ENCODE measurements at regions not wholly inside any gene's neighbourhood (a gene's known extent, or its start where the extent isn't known, plus 50 kb on each side); places are given as distances from the start of the nearest gene placed in this dataset.
"Not testable (repeated sequence)": the region's sequence is repeated elsewhere in the genome, so short reads cannot be mapped to it uniquely, and the experiment has no call there.

- 80% methylated on average over 1 of the region's 5 CpGs for WGBS (ENCODE audit: insufficient coverage)
- no peak overlapping the region for H3K4me3 ChIP-seq (ENCODE audit: low read length)
- DNase-seq: no peak
- H3K36me3 ChIP-seq (ENCODE audit: control insufficient read depth, insufficient read depth, low read length): no peaks in the 10 kb centered on the region
- H3K4me1 ChIP-seq (ENCODE audit: control insufficient read depth, insufficient read depth, low read length): no peaks in the 10 kb centered on the region
- no peaks in the 10 kb centered on the region for H3K9me3 ChIP-seq (replicated peaks; ENCODE audit: control insufficient read depth, low read depth, low read length)
- no peaks in the 10 kb centered on the region for H3K27me3 ChIP-seq (ENCODE audit: control insufficient read depth, insufficient read depth, low read length)
- H3K27ac ChIP-seq (ENCODE audit: low read length): no peak overlapping the region
These were observed 583.4 kb upstream of the CDH2 start for GRCh38 chr18:28760299-28760698.

GRCh38 chr18:28757466-28758008 lies 580.6 kb upstream of the CDH2 start:
- no peaks in the 10 kb centered on the region for H3K36me3 ChIP-seq (ENCODE audit: control insufficient read depth, insufficient read depth, low read length)
- H3K27me3 ChIP-seq (ENCODE audit: control insufficient read depth, insufficient read depth, low read length): no peaks in the 10 kb centered on the region
- no CpG with 5 or more reads among the region's 3 CpGs for WGBS (ENCODE audit: insufficient coverage)
- H3K4me3 ChIP-seq (ENCODE audit: low read length): no peak overlapping the region
- H3K27ac ChIP-seq (ENCODE audit: low read length): no peak overlapping the region
- no peaks in the 10 kb centered on the region for H3K4me1 ChIP-seq (ENCODE audit: control insufficient read depth, insufficient read depth, low read length)
- H3K9me3 ChIP-seq (replicated peaks; ENCODE audit: control insufficient read depth, low read depth, low read length): no peaks in the 10 kb centered on the region
- no peak for DNase-seq

- no peak for DNase-seq
- no peak overlapping the region for H3K4me3 ChIP-seq (ENCODE audit: low read length)
- 81% methylated on average over 3 of the region's 4 CpGs for WGBS (ENCODE audit: insufficient coverage)
- H3K27ac ChIP-seq (ENCODE audit: low read length): no peak overlapping the region
- H3K9me3 ChIP-seq (replicated peaks; ENCODE audit: control insufficient read depth, low read depth, low read length): no peaks in the 10 kb centered on the region
- no peaks in the 10 kb centered on the region for H3K36me3 ChIP-seq (ENCODE audit: control insufficient read depth, insufficient read depth, low read length)
- no peaks in the 10 kb centered on the region for H3K27me3 ChIP-seq (ENCODE audit: control insufficient read depth, insufficient read depth, low read length)
- H3K4me1 ChIP-seq (ENCODE audit: control insufficient read depth, insufficient read depth, low read length): no peaks in the 10 kb centered on the region
These were observed 566.2 kb upstream of the CDH2 start for GRCh38 chr18:28743115-28743514.

GRCh38 chr18:28740575-28740974 lies 563.6 kb upstream of the CDH2 start:
- H3K4me3 ChIP-seq (ENCODE audit: low read length): no peak overlapping the region
- H3K27ac ChIP-seq (ENCODE audit: low read length): no peak overlapping the region
- WGBS (ENCODE audit: insufficient coverage): no CpG with 5 or more reads among the region's 1 CpG
- no peak for DNase-seq
- H3K27me3 ChIP-seq (ENCODE audit: control insufficient read depth, insufficient read depth, low read length): no peaks in the 10 kb centered on the region
- no peaks in the 10 kb centered on the region for H3K36me3 ChIP-seq (ENCODE audit: control insufficient read depth, insufficient read depth, low read length)
- H3K4me1 ChIP-seq (ENCODE audit: control insufficient read depth, insufficient read depth, low read length): no peaks in the 10 kb centered on the region
- no peaks in the 10 kb centered on the region for H3K9me3 ChIP-seq (replicated peaks; ENCODE audit: control insufficient read depth, low read depth, low read length)

- no peak overlapping the region for H3K27ac ChIP-seq (ENCODE audit: low read length)
- DNase-seq: no peak
These were observed 560.0 kb upstream of the CDH2 start for GRCh38 chr18:28736951-28737350.

GRCh38 chr18:28736223-28736622 lies 559.3 kb upstream of the CDH2 start:
- DNase-seq: no peak
- H3K9me3 ChIP-seq (replicated peaks; ENCODE audit: control insufficient read depth, low read depth, low read length): peaks cover under 1% of the 10 kb centered on the region
- H3K36me3 ChIP-seq (ENCODE audit: control insufficient read depth, insufficient read depth, low read length): no peaks in the 10 kb centered on the region
- WGBS (ENCODE audit: insufficient coverage): no CpG with 5 or more reads among the region's 2 CpGs
- no peak overlapping the region for H3K4me3 ChIP-seq (ENCODE audit: low read length)
- no peak overlapping the region for H3K27ac ChIP-seq (ENCODE audit: low read length)
- H3K27me3 ChIP-seq (ENCODE audit: control insufficient read depth, insufficient read depth, low read length): no peaks in the 10 kb centered on the region
- no peaks in the 10 kb centered on the region for H3K4me1 ChIP-seq (ENCODE audit: control insufficient read depth, insufficient read depth, low read length)

More at GRCh38 chr18:28736951-28737350, 560.0 kb upstream of the CDH2 start:
- Histone ChIP-seq H3K4me1 (ENCODE audit: control insufficient read depth, insufficient read depth, low read length) (no peaks in the 10 kb centered on the region), H3K4me3 (ENCODE audit: low read length) (no peak overlapping the region), H3K9me3 (replicated peaks; ENCODE audit: control insufficient read depth, low read depth, low read length) (no peaks in the 10 kb centered on the region), H3K27me3 (ENCODE audit: control insufficient read depth, insufficient read depth, low read length) (no peaks in the 10 kb centered on the region), H3K36me3 (ENCODE audit: control insufficient read depth, insufficient read depth, low read length) (no peaks in the 10 kb centered on the region)

- DNase-seq: peak; percentile 33
- Histone ChIP-seq H3K27ac (ENCODE audit: low read length) (no peak overlapping the region), H3K9me3 (replicated peaks; ENCODE audit: control insufficient read depth, low read depth, low read length) (peaks cover 2% of the 10 kb centered on the region), H3K4me3 (ENCODE audit: low read length) (no peak overlapping the region), H3K27me3 (ENCODE audit: control insufficient read depth, insufficient read depth, low read length) (no peaks in the 10 kb centered on the region), H3K36me3 (ENCODE audit: control insufficient read depth, insufficient read depth, low read length) (no peaks in the 10 kb centered on the region), H3K4me1 (ENCODE audit: control insufficient read depth, insufficient read depth, low read length) (no peaks in the 10 kb centered on the region)
- no CpG with 5 or more reads among the region's 2 CpGs for WGBS (ENCODE audit: insufficient coverage)
These were observed 558.8 kb upstream of the CDH2 start for GRCh38 chr18:28735731-28736130.

- no peaks in the 10 kb centered on the region for H3K4me1 ChIP-seq (ENCODE audit: control insufficient read depth, insufficient read depth, low read length)
These were observed 552.4 kb upstream of the CDH2 start for GRCh38 chr18:28729321-28729720.

GRCh38 chr18:28728891-28729290 lies 552.0 kb upstream of the CDH2 start:
- no peaks in the 10 kb centered on the region for H3K4me1 ChIP-seq (ENCODE audit: control insufficient read depth, insufficient read depth, low read length)
- DNase-seq: no peak
- H3K36me3 ChIP-seq (ENCODE audit: control insufficient read depth, insufficient read depth, low read length): no peaks in the 10 kb centered on the region
- no CpG with 5 or more reads among the region's 2 CpGs for WGBS (ENCODE audit: insufficient coverage)
- H3K4me3 ChIP-seq (ENCODE audit: low read length): no peak overlapping the region
- peaks cover 2% of the 10 kb centered on the region for H3K9me3 ChIP-seq (replicated peaks; ENCODE audit: control insufficient read depth, low read depth, low read length)
- no peaks in the 10 kb centered on the region for H3K27me3 ChIP-seq (ENCODE audit: control insufficient read depth, insufficient read depth, low read length)
- H3K27ac ChIP-seq (ENCODE audit: low read length): no peak overlapping the region

More at GRCh38 chr18:28729321-28729720, 552.4 kb upstream of the CDH2 start:
- WGBS (ENCODE audit: insufficient coverage): no CpG with 5 or more reads among the region's 1 CpG
- no peaks in the 10 kb centered on the region for H3K36me3 ChIP-seq (ENCODE audit: control insufficient read depth, insufficient read depth, low read length)
- H3K9me3 ChIP-seq (replicated peaks; ENCODE audit: control insufficient read depth, low read depth, low read length): peaks cover 2% of the 10 kb centered on the region
- H3K27me3 ChIP-seq (ENCODE audit: control insufficient read depth, insufficient read depth, low read length): no peaks in the 10 kb centered on the region
- no peak overlapping the region for H3K27ac ChIP-seq (ENCODE audit: low read length)
- DNase-seq: no peak
- H3K4me3 ChIP-seq (ENCODE audit: low read length): no peak overlapping the region

GRCh38 chr18:28727189-28727588 lies 550.3 kb upstream of the CDH2 start:
- H3K27me3 ChIP-seq (ENCODE audit: control insufficient read depth, insufficient read depth, low read length); H3K27ac ChIP-seq (ENCODE audit: low read length); H3K36me3 ChIP-seq (ENCODE audit: control insufficient read depth, insufficient read depth, low read length); DNase-seq; H3K9me3 ChIP-seq (replicated peaks; ENCODE audit: control insufficient read depth, low read depth, low read length); H3K4me1 ChIP-seq (ENCODE audit: control insufficient read depth, insufficient read depth, low read length); H3K4me3 ChIP-seq (ENCODE audit: low read length): not testable (repeated sequence)
- WGBS (ENCODE audit: insufficient coverage): 100% methylated on average over 1 of the region's 4 CpGs

GRCh38 chr18:28725876-28726275 lies 548.9 kb upstream of the CDH2 start:
- H3K4me1 ChIP-seq (ENCODE audit: control insufficient read depth, insufficient read depth, low read length): no peaks in the 10 kb centered on the region
- no peak overlapping the region for H3K4me3 ChIP-seq (ENCODE audit: low read length)

More at GRCh38 chr18:28725876-28726275, 548.9 kb upstream of the CDH2 start:
- no peak for DNase-seq
- Histone ChIP-seq H3K27me3 (ENCODE audit: control insufficient read depth, insufficient read depth, low read length) (no peaks in the 10 kb centered on the region), H3K36me3 (ENCODE audit: control insufficient read depth, insufficient read depth, low read length) (no peaks in the 10 kb centered on the region), H3K9me3 (replicated peaks; ENCODE audit: control insufficient read depth, low read depth, low read length) (no peaks in the 10 kb centered on the region), H3K27ac (ENCODE audit: low read length) (no peak overlapping the region)
- WGBS (ENCODE audit: insufficient coverage): 81% methylated on average over 2 of the region's 2 CpGs

All from muscle of leg (tissue), 3 donors.